SK-N-SH (cell line): ENCODE measurements at regions not wholly inside any gene's neighbourhood (a gene's known extent, or its start where the extent isn't known, plus 50 kb on each side); places are given as distances from the start of the nearest gene placed in this dataset.

Source experiments
- CTCF ChIA-PET: fragments of 300-600, 350-600 bp; formaldehyde crosslinking; extraction: SDS; loops from one replicate; lab custom pipeline; 2021; lab: Yijun Ruan, JAX
- POLR2A ChIA-PET: fragments of 350-600 bp; sonication (Branson Sonifier 250); formaldehyde crosslinking; extraction: SDS; loops from one replicate; lab custom pipeline; 2020; ENCODE audit warnings: antibody characterized with exemption, inconsistent platforms; lab: Yijun Ruan, JAX
- DNase-seq: peaks from one replicate; pipeline ENCODE4 v3.0.0; 2012
- H2AFZ ChIP-seq: fragments of 200-600 bp; sonication (generic); 2 replicates; pipeline ENCODE4 v1.8.1; 2016; ENCODE audit warnings: antibody characterized with exemption, mild to moderate bottlenecking, low read depth
- H3F3A ChIP-seq: fragments of 200-600 bp; sonication (generic); replicated peaks from 2 replicates; pipeline ENCODE3; 2016; ENCODE audit warnings: antibody characterized with exemption, mild to moderate bottlenecking; ENCODE audit not compliant: insufficient read depth
- H3K27ac ChIP-seq, 2 experiments: fragments of 200-500 bp in 1 of 2; fragments of 200-600 bp in 1 of 2; sonication (Bioruptor generic) in 1 of 2; sonication (generic), shearing (Covaris generic) in 1 of 2; 2 replicates each; pipeline versions ENCODE4 v1.5.1 to v1.6.1; 2014 to 2016; ENCODE audit warnings: low read depth in 2 of 2, inconsistent platforms in 1 of 2, low read length in 1 of 2, mild to moderate bottlenecking in 1 of 2, mixed read lengths in 1 of 2
- H3K27me3 ChIP-seq: fragments of 200-600 bp; sonication (generic), shearing (Covaris generic); 2 replicates; pipeline ENCODE4 v1.6.1; 2016; ENCODE audit warnings: mixed run types; ENCODE audit not compliant: insufficient read depth
- H3K36me3 ChIP-seq, 2 experiments: fragments of 200-500 bp in 1 of 2; fragments of 200-600 bp in 1 of 2; sonication (Bioruptor generic) in 1 of 2; sonication (generic) in 1 of 2; replicated peaks in 1 of 2; 2 replicates each; pipeline versions ENCODE3 to v1.5.1; 2014 to 2016; ENCODE audit warnings: low read length in 1 of 2, mild to moderate bottlenecking in 1 of 2; ENCODE audit not compliant: insufficient read depth in 2 of 2, control insufficient read depth in 1 of 2
- H3K4me1 ChIP-seq, 2 experiments: fragments of 200-500 bp in 1 of 2; fragments of 200-600 bp in 1 of 2; sonication (Bioruptor generic) in 1 of 2; sonication (generic), shearing (Covaris generic) in 1 of 2; 2 replicates each; pipeline versions ENCODE4 v1.5.1 to v1.6.1; 2014 to 2016; ENCODE audit warnings: low read depth in 1 of 2, low read length in 1 of 2, mixed run types in 1 of 2; ENCODE audit not compliant: insufficient read depth in 2 of 2, control insufficient read depth in 1 of 2
- H3K4me2 ChIP-seq: fragments of 200-600 bp; sonication (generic), shearing (Covaris generic); 2 replicates; pipeline ENCODE4 v1.6.1; 2017; ENCODE audit warnings: mixed run types
- H3K4me3 ChIP-seq, 2 experiments: fragments of 200-500 bp in 1 of 2; fragments of 200-600 bp in 1 of 2; sonication (Bioruptor generic) in 1 of 2; sonication (generic), shearing (Covaris generic) in 1 of 2; 2 replicates each; pipeline versions ENCODE4 v1.5.1 to v1.8.1; 2014 to 2016; ENCODE audit warnings: low read depth in 2 of 2, inconsistent platforms in 1 of 2, low read length in 1 of 2, mild to moderate bottlenecking in 1 of 2, mixed read lengths in 1 of 2, moderate library complexity in 1 of 2
- H3K79me2 ChIP-seq: fragments of 200-600 bp; sonication (generic); 2 replicates; pipeline ENCODE4 v1.8.1; 2017; ENCODE audit warnings: mild to moderate bottlenecking; ENCODE audit not compliant: insufficient read depth
- H3K9ac ChIP-seq: fragments of 200-600 bp; sonication (generic); 2 replicates; pipeline ENCODE4 v1.6.1; 2017; ENCODE audit warnings: mixed run types
- H3K9me2 ChIP-seq: fragments of 200-600 bp; sonication (generic); 2 replicates; pipeline ENCODE4 v1.6.1; 2017; ENCODE audit warnings: mixed run types
- H3K9me3 ChIP-seq: fragments of 200-600 bp; sonication (generic); 2 replicates; pipeline ENCODE4 v1.6.1; 2017; ENCODE audit warnings: mixed run types, mild to moderate bottlenecking, moderate library complexity
- H4K20me1 ChIP-seq: fragments of 200-600 bp; sonication (generic); 2 replicates; pipeline ENCODE4 v1.6.1; 2017; ENCODE audit warnings: mild to moderate bottlenecking, mixed run types; ENCODE audit not compliant: insufficient read depth
- CHD2 ChIP-seq: fragments of 150-350 bp; IDR thresholded peaks from 2 replicates; pipeline ENCODE4 v1.6.1; 2018; ENCODE audit warnings: low read length; ENCODE audit not compliant: partially characterized antibody
- CTCF ChIP-seq: fragments of 200-600 bp; sonication (generic); IDR thresholded peaks from 2 replicates; pipeline ENCODE4 v1.6.1; 2017; ENCODE audit warnings: antibody characterized with exemption, mild to moderate bottlenecking, moderate library complexity
- EP300 ChIP-seq, 2 experiments: IDR thresholded peaks; 2 replicates each; pipeline versions ENCODE4 v1.4.0 to v1.6.1; 2012; ENCODE audit warnings: borderline replicate concordance in 1 of 2, low read depth in 1 of 2, low read length in 1 of 2
- FOSL2 ChIP-seq: IDR thresholded peaks from 2 replicates; pipeline ENCODE4 v1.4.0; 2012; ENCODE audit warnings: low read depth, mild to moderate bottlenecking, moderate library complexity, borderline replicate concordance
- GATA2 ChIP-seq: sonication (generic); formaldehyde crosslinking; IDR thresholded peaks from 2 replicates; pipeline ENCODE4 v1.5.0; 2020; ENCODE audit warnings: mild to moderate bottlenecking, missing genetic modification reagents
- MAX ChIP-seq: IDR thresholded peaks from 2 replicates; pipeline ENCODE4 v1.4.0; 2012; ENCODE audit warnings: low read depth
- MEF2A ChIP-seq: IDR thresholded peaks from 2 replicates; pipeline ENCODE4 v1.4.0; 2012; ENCODE audit warnings: low read depth, borderline replicate concordance
- MXI1 ChIP-seq: IDR thresholded peaks from 2 replicates; pipeline ENCODE4 v1.6.1; 2012; ENCODE audit warnings: mild to moderate bottlenecking, low read depth, low read length, improper control_type of control experiment
- NFIC ChIP-seq: IDR thresholded peaks from 2 replicates; pipeline ENCODE4 v1.4.0; 2012; ENCODE audit warnings: borderline replicate concordance
- NRF1 ChIP-seq: IDR thresholded peaks from 2 replicates; pipeline ENCODE4 v1.6.1; 2012; ENCODE audit warnings: low read depth, mild to moderate bottlenecking, low read length
- RAD21 ChIP-seq: IDR thresholded peaks from 2 replicates; pipeline ENCODE4 v1.6.1; 2012; ENCODE audit warnings: mild to moderate bottlenecking, low read length
- RCOR1 ChIP-seq: fragments of 150-350 bp; IDR thresholded peaks from 2 replicates; pipeline ENCODE4 v1.6.1; 2017; ENCODE audit warnings: antibody characterized with exemption, low read length
- RXRA ChIP-seq: IDR thresholded peaks from 2 replicates; pipeline ENCODE4 v1.4.0; 2012; ENCODE audit warnings: low read depth, mild to moderate bottlenecking, borderline replicate concordance
- SIN3A ChIP-seq: IDR thresholded peaks from 2 replicates; pipeline ENCODE4 v1.6.1; 2012; ENCODE audit warnings: low read depth, mild to moderate bottlenecking, low read length, moderate library complexity, borderline replicate concordance
- TAF1 ChIP-seq: IDR thresholded peaks from 2 replicates; pipeline ENCODE4 v1.6.1; 2012; ENCODE audit warnings: low read depth, mild to moderate bottlenecking, low read length, moderate library complexity, borderline replicate concordance
- USF1 ChIP-seq: IDR thresholded peaks from 2 replicates; pipeline ENCODE4 v1.4.0; 2012; ENCODE audit warnings: low read depth, borderline replicate concordance
- ZBTB33 ChIP-seq: IDR thresholded peaks from 2 replicates; pipeline ENCODE4 v1.4.0; 2012; ENCODE audit warnings: low read depth, borderline replicate concordance
- WGBS: methylation state at CpG from one replicate; pipeline ENCODE4 v1.1.6; 2017; ENCODE audit warnings: low lambda C conversion rate; 5-methylcytosine and 5-hydroxymethylcytosine counted together
- TF ChIP-seq, protein P1 (sequence below): fragments of 150-350 bp; IDR thresholded peaks from 2 replicates; pipeline ENCODE4 v1.6.1; 2017; ENCODE audit warnings: antibody characterized with exemption, low read length, low read depth, borderline replicate concordance

DNA sequence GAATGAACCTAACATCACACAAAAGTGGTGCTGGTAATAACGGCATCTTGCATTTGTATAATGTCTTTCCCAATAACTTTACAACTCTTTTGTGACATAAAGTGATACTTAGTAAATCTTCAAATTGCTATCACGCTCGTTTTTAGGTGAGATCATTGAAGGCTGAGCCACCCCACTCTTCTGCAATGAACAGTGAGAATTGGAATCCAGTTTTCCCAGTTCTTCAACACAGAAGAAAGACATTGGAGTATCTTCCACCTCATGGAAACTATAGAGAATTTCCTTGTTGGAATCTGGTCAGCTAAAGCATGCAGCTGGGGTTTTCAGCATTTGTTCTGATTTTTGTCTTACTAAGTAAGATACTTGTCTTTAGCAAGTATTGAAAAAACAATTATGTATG is 59.9 kb upstream of the NRIP1 start:
- H3K9me3 ChIP-seq = no peaks in the 10 kb centered on the region
- DNase-seq = no peak
- H3K4me2 ChIP-seq = no peak overlapping the region
- no peaks in the 10 kb centered on the region for H3K79me2 ChIP-seq
- POLR2A ChIA-PET = no interaction called here
- H3K4me1 ChIP-seq = no peaks in the 10 kb centered on the region
- H3F3A ChIP-seq = no peaks in the 10 kb centered on the region
- WGBS = 9% methylated on average over 3 of the region's 3 CpGs
- CTCF ChIA-PET = no interaction called here
- H2AFZ ChIP-seq = no peak overlapping the region
- no peak for TF ChIP-seq GATA2 (CRISPR knock-in tag)
- TF ChIP-seq NRF1 = no peak
- no peak for TF ChIP-seq MXI1
- no peak for TF ChIP-seq TAF1
- no peak for TF ChIP-seq ZBTB33
- TF ChIP-seq MAX = no peak
- no peak for TF ChIP-seq RXRA
- TF ChIP-seq, all 33 proteins: peak for 0
- no peak overlapping the region for H3K4me3 ChIP-seq
- no peak overlapping the region for H3K27ac ChIP-seq
- no peaks in the 10 kb centered on the region for H4K20me1 ChIP-seq
- no peaks in the 10 kb centered on the region; the same call in 1 of the 2 replicates for H3K27me3 ChIP-seq
- no peaks in the 10 kb centered on the region for H3K36me3 ChIP-seq
- no peaks in the 10 kb centered on the region for H3K9me2 ChIP-seq
- no peak overlapping the region for H3K9ac ChIP-seq

DNA sequence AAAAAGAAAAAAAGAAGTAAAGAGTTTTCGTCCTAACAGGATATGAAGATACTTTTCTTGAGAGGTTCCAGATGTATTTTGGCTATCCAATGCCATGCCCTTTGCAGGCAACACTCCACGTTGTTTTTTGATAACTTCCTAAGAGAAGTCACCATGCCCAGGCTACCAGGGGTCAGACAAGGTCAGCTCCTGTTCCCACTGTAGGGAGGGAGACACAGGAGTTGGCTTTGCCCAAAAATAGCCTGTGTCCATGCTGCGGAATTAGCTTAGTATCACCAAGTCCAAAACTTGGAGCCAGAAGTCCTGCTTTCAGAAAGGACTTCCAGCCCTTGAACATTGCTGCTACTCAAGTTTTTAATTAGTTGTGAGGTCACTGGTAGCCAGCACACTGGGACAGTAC is 62.1 kb upstream of the NRIP1 start:
- H3K27me3 ChIP-seq = no peaks in the 10 kb centered on the region; the same call in 1 of the 2 replicates

More for the DNA sequence above, 62.1 kb upstream of the NRIP1 start:
- ChIA-PET CTCF (no interaction called here), POLR2A (no interaction called here)
- H3K4me3 ChIP-seq = no peak overlapping the region
- TF ChIP-seq GATA2 (CRISPR knock-in tag) (no peak), CTCF (no peak), MEF2A (no peak), MXI1 (no peak), CHD2 (no peak), USF1 (no peak), TAF1 (no peak), NFIC (no peak), EP300 (IDR thresholded peaks at IDR 0.05; ENCODE audit: borderline replicate concordance in 1 of 2, low read depth in 1 of 2, low read length in 1 of 2) (no peak), SIN3A (no peak), FOSL2 (no peak), RCOR1 (no peak), RAD21 (no peak), NRF1 (no peak)
- TF ChIP-seq, protein P1, sequence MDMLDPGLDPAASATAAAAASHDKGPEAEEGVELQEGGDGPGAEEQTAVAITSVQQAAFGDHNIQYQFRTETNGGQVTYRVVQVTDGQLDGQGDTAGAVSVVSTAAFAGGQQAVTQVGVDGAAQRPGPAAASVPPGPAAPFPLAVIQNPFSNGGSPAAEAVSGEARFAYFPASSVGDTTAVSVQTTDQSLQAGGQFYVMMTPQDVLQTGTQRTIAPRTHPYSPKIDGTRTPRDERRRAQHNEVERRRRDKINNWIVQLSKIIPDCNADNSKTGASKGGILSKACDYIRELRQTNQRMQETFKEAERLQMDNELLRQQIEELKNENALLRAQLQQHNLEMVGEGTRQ = no peak
- H3K9me3 ChIP-seq = no peaks in the 10 kb centered on the region
- no peaks in the 10 kb centered on the region for H3K4me1 ChIP-seq
- no peak overlapping the region for H3K27ac ChIP-seq
- no peak overlapping the region for H3K4me2 ChIP-seq
- 6% methylated on average over 3 of the region's 3 CpGs for WGBS
- H2AFZ ChIP-seq = no peak overlapping the region
- no peaks in the 10 kb centered on the region for H4K20me1 ChIP-seq
- no peaks in the 10 kb centered on the region for H3K36me3 ChIP-seq
- no peaks in the 10 kb centered on the region for H3F3A ChIP-seq
- DNase-seq = no peak
- H3K9ac ChIP-seq = no peak overlapping the region
- H3K9me2 ChIP-seq = no peaks in the 10 kb centered on the region
- no peaks in the 10 kb centered on the region for H3K79me2 ChIP-seq
